ENCODE measurements at regions not wholly inside any gene's neighbourhood (a gene's known extent, or its start where the extent isn't known, plus 50 kb on each side); places are given as distances from the start of the nearest gene placed in this dataset.

- TF ChIP-seq CTCF (tag by site-specific recombination; IDR thresholded peaks at IDR 0.05) (no peak), ZSCAN5A (tag by site-specific recombination; IDR thresholded peaks at IDR 0.05) (no peak), ZNF555 (tag by site-specific recombination; conservative IDR thresholded peaks at IDR 0.05) (no peak)
Observed at GRCh38 chr18:34562252-34562870, 147.7 kb upstream of the DTNA start.

All from HEK293 (cell line).